ENCODE measurements at regions not wholly inside any gene's neighbourhood (a gene's known extent, or its start where the extent isn't known, plus 50 kb on each side); places are given as distances from the start of the nearest gene placed in this dataset.

GRCh38 chr16:66290431-66290830, 76.1 kb upstream of the CDH5 start:
- H3K4me1 ChIP-seq (ENCODE audit: control insufficient read depth, insufficient read depth, low read length), result no peaks in the 10 kb centered on the region
- no CpG with 5 or more reads among the region's 4 CpGs for WGBS (ENCODE audit: insufficient coverage, low lambda C conversion rate)
- H3K27ac ChIP-seq (ENCODE audit: low read length), result no peak overlapping the region
- no peak overlapping the region for H3K4me3 ChIP-seq (ENCODE audit: low read length)
- no peaks in the 10 kb centered on the region for H3K36me3 ChIP-seq (ENCODE audit: control insufficient read depth, insufficient read depth, low read length)
- H3K27me3 ChIP-seq (ENCODE audit: control insufficient read depth, insufficient read depth, low read length), result no peaks in the 10 kb centered on the region
- no peak for DNase-seq
- H3K9me3 ChIP-seq (ENCODE audit: control insufficient read depth, low read depth, low read length), result no peaks in the 10 kb centered on the region

DNA sequence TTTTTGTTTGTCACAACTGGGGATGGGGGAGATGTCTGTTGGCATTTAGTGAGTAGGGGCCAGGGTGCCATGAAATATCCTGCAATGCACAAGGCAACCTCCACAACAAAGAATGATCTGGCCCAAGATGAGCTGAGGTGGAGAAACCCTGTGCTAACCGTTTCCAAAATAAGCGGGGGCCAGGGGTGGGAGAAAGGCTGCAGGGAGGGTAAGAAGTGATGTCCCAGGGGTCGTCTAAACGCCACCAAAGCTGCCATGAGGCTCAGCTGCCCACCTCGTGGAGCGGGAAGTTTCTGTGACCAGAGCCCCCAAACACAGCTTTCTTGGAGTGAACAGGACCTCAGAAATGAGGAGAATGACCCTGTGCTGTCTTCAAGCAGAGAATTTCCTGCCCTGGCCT, 76.5 kb upstream of the CDH5 start:
- WGBS (ENCODE audit: insufficient coverage, low lambda C conversion rate), result no CpG with 5 or more reads among the region's 6 CpGs
- no peaks in the 10 kb centered on the region for H3K36me3 ChIP-seq (ENCODE audit: control insufficient read depth, insufficient read depth, low read length)
- DNase-seq, result no peak
- no peaks in the 10 kb centered on the region for H3K9me3 ChIP-seq (ENCODE audit: control insufficient read depth, low read depth, low read length)
- H3K4me3 ChIP-seq (ENCODE audit: low read length), result no peak overlapping the region
- H3K27me3 ChIP-seq (ENCODE audit: control insufficient read depth, insufficient read depth, low read length), result no peaks in the 10 kb centered on the region
- no peaks in the 10 kb centered on the region for H3K4me1 ChIP-seq (ENCODE audit: control insufficient read depth, insufficient read depth, low read length)
- H3K27ac ChIP-seq (ENCODE audit: low read length), result no peak overlapping the region

GRCh38 chr16:66289051-66289680, 77.3 kb upstream of the CDH5 start:
- no peak overlapping the region for H3K4me3 ChIP-seq (ENCODE audit: low read length)
- H3K27me3 ChIP-seq (ENCODE audit: control insufficient read depth, insufficient read depth, low read length), result no peaks in the 10 kb centered on the region
- H3K4me1 ChIP-seq (ENCODE audit: control insufficient read depth, insufficient read depth, low read length), result no peaks in the 10 kb centered on the region
- H3K9me3 ChIP-seq (ENCODE audit: control insufficient read depth, low read depth, low read length), result no peaks in the 10 kb centered on the region
- H3K36me3 ChIP-seq (ENCODE audit: control insufficient read depth, insufficient read depth, low read length), result no peaks in the 10 kb centered on the region
- DNase-seq, result no peak
- H3K27ac ChIP-seq (ENCODE audit: low read length), result no peak overlapping the region
- no CpG with 5 or more reads among the region's 15 CpGs for WGBS (ENCODE audit: insufficient coverage, low lambda C conversion rate)

DNA sequence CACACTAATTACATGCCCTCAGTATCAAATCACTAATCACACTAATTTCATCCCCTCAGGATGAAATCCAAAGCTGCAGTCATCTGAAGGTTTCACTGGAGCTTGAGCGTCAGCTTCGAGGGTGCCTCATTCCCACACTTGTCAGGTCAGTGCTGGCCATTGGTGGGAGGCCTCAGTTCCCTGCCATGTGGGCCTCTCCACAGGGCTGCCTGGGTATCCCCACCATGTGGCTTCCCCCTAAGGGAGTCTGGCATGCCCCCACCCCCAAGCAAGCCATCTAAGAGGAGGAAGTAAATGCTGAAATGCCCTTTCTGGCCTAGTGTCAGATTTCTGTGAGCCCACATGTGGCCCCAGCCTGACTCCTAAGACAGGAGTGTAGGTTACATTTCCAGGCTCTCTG, 78.6 kb upstream of the CDH5 start:
- no peaks in the 10 kb centered on the region for H3K9me3 ChIP-seq (ENCODE audit: control insufficient read depth, low read depth, low read length)
- no peaks in the 10 kb centered on the region for H3K36me3 ChIP-seq (ENCODE audit: control insufficient read depth, insufficient read depth, low read length)
- no peaks in the 10 kb centered on the region for H3K4me1 ChIP-seq (ENCODE audit: control insufficient read depth, insufficient read depth, low read length)
- H3K4me3 ChIP-seq (ENCODE audit: low read length), result no peak overlapping the region
- no peak overlapping the region for H3K27ac ChIP-seq (ENCODE audit: low read length)
- no CpG with 5 or more reads among the region's 2 CpGs for WGBS (ENCODE audit: insufficient coverage, low lambda C conversion rate)
- no peak for DNase-seq
- H3K27me3 ChIP-seq (ENCODE audit: control insufficient read depth, insufficient read depth, low read length), result no peaks in the 10 kb centered on the region

DNA sequence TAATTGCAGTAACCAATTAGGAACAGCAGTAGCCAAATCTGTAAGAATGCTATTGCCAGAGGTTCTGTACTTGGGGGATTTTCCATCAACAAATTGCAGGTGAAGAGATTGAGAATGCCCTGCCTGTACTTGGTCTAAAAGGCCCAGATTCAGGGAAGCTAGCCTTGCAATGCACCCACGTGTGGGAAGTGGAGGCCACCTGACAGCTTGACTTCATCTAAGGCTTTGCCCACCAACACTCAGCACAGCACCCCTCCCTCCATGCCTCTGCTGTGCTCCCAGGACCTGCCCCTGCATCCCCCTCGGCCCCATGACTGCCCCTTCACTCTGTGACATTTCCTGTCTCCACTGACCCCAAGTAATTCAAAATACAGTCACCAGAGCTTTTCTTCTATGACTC, 79.1 kb upstream of the CDH5 start:
- no CpG with 5 or more reads among the region's 2 CpGs for WGBS (ENCODE audit: insufficient coverage, low lambda C conversion rate)
- Histone ChIP-seq H3K27me3 (ENCODE audit: control insufficient read depth, insufficient read depth, low read length) (no peaks in the 10 kb centered on the region), H3K4me3 (ENCODE audit: low read length) (no peak overlapping the region), H3K27ac (ENCODE audit: low read length) (no peak overlapping the region), H3K9me3 (ENCODE audit: control insufficient read depth, low read depth, low read length) (no peaks in the 10 kb centered on the region), H3K36me3 (ENCODE audit: control insufficient read depth, insufficient read depth, low read length) (no peaks in the 10 kb centered on the region), H3K4me1 (ENCODE audit: control insufficient read depth, insufficient read depth, low read length) (no peaks in the 10 kb centered on the region)
- DNase-seq, result no peak

GRCh38 chr16:66286527-66286926, 80.0 kb upstream of the CDH5 start:
- Histone ChIP-seq H3K4me3 (ENCODE audit: low read length) (no peak overlapping the region), H3K27ac (ENCODE audit: low read length) (no peak overlapping the region), H3K36me3 (ENCODE audit: control insufficient read depth, insufficient read depth, low read length) (no peaks in the 10 kb centered on the region), H3K27me3 (ENCODE audit: control insufficient read depth, insufficient read depth, low read length) (no peaks in the 10 kb centered on the region), H3K4me1 (ENCODE audit: control insufficient read depth, insufficient read depth, low read length) (no peaks in the 10 kb centered on the region), H3K9me3 (ENCODE audit: control insufficient read depth, low read depth, low read length) (no peaks in the 10 kb centered on the region)
- WGBS (ENCODE audit: insufficient coverage, low lambda C conversion rate), result no CpG with 5 or more reads among the region's 9 CpGs
- DNase-seq, result no peak

DNA sequence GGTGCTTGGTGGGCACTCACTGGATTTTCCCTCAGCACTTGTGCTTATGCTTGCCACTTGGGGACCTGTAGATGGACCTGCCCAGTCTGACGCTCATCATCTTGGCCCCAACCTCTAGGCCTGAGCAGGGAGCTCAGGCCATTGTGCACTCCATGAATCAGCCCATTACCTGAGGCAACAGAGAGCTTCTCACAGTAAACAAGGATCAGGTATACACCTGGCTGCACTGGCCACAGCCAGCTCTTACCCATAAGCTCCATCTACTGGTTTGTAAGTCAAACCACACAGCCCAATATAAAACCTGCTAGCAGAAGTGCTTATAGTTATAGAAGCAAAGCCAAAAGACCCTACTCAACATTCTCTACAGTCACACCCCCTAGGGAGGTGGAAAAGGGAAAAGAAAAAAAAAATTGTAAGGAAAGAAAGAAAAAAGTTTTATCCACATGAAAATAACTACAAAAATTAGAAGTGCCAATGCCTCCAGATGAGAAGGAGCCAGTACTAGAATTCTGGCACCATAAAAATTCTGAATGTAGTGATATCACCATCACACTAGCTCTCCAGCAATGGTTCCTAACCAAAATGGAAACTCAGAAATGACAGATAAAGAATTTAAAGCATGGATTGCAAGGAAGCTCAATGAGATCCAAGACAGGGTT, 87.8 kb upstream of the CDH5 start:
- Histone ChIP-seq H3K27ac (ENCODE audit: low read length) (no peak overlapping the region), H3K4me3 (ENCODE audit: low read length) (no peak overlapping the region), H3K4me1 (ENCODE audit: control insufficient read depth, insufficient read depth, low read length) (no peaks in the 10 kb centered on the region), H3K9me3 (ENCODE audit: control insufficient read depth, low read depth, low read length) (peaks cover 3% of the 10 kb centered on the region), H3K36me3 (ENCODE audit: control insufficient read depth, insufficient read depth, low read length) (no peaks in the 10 kb centered on the region), H3K27me3 (ENCODE audit: control insufficient read depth, insufficient read depth, low read length) (no peaks in the 10 kb centered on the region)
- no CpG with 5 or more reads among the region's 1 CpG for WGBS (ENCODE audit: insufficient coverage, low lambda C conversion rate)
- DNase-seq, result no peak

DNA sequence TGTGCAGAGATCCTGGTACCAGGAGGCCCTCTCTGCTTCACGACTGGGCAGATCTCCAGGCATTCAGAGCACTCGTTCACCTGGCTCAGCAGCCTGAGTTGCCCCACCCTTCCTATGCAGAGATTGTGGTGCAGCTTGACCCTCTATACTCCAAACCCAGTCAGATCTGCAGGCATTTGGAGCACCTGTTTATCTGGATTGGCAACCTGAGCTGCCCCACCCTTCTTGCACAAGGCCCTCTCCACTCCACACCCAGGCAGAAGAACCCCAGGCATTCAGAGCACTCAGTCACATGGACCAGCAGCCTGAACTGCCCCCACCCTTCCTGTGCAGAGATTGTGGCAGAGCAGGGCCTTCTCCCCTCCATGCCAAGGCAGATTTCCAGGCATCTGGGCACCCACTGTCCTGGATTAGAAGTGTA, 88.4 kb upstream of the CDH5 start:
- H3K4me3 ChIP-seq (ENCODE audit: low read length), result no peak overlapping the region
- DNase-seq, result no peak
- no peaks in the 10 kb centered on the region for H3K4me1 ChIP-seq (ENCODE audit: control insufficient read depth, insufficient read depth, low read length)
- H3K27me3 ChIP-seq (ENCODE audit: control insufficient read depth, insufficient read depth, low read length), result no peaks in the 10 kb centered on the region
- no CpG with 5 or more reads among the region's 2 CpGs for WGBS (ENCODE audit: insufficient coverage, low lambda C conversion rate)
- H3K36me3 ChIP-seq (ENCODE audit: control insufficient read depth, insufficient read depth, low read length), result no peaks in the 10 kb centered on the region
- peaks cover 3% of the 10 kb centered on the region for H3K9me3 ChIP-seq (ENCODE audit: control insufficient read depth, low read depth, low read length)
- no peak overlapping the region for H3K27ac ChIP-seq (ENCODE audit: low read length)

DNA sequence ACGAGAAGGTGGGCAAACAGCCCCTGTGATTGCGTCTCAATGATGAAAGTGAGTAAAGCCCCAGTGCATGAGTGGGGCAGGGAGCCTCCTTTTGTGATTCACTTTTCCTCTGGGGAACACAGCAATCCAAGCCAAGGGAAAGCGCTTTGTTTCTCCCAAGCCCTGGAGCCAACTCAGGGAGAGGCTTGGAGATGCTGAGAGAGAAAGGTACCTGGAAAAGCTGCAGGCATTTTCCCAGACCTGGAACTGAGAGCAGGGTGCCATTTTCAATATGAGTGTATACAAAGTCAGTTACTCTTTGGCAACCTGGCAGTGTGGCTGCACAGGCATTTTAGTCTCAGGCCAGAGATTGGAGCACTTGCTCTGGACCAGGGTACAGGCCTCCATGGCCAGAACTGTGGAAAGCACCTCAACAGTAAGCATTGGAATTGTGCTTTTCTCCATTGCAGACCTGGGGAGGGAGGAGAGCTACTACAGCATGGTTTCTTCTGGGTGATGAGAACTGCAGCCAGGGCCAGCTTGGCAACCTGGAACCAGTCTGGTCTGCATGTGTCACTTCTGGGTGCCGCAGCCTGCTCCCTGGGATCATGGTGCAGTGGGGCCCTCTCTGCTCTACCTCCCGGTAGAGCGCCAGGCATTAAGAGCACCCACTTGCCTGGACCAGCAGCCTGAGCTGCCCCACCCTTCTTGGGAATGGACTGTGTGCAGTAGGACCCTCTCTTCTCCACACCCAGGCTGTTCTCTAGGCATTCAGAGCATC, 89.0 kb upstream of the CDH5 start:
- Histone ChIP-seq H3K4me3 (ENCODE audit: low read length) (no peak overlapping the region), H3K36me3 (ENCODE audit: control insufficient read depth, insufficient read depth, low read length) (no peaks in the 10 kb centered on the region), H3K27ac (ENCODE audit: low read length) (no peak overlapping the region), H3K4me1 (ENCODE audit: control insufficient read depth, insufficient read depth, low read length) (no peaks in the 10 kb centered on the region), H3K9me3 (ENCODE audit: control insufficient read depth, low read depth, low read length) (peaks cover 3% of the 10 kb centered on the region), H3K27me3 (ENCODE audit: control insufficient read depth, insufficient read depth, low read length) (no peaks in the 10 kb centered on the region)
- 57% methylated on average over 1 of the region's 6 CpGs for WGBS (ENCODE audit: insufficient coverage, low lambda C conversion rate)
- no peak for DNase-seq

GRCh38 chr16:66275775-66276428, 90.6 kb upstream of the CDH5 start:
- no peak overlapping the region for H3K27ac ChIP-seq (ENCODE audit: low read length)
- WGBS (ENCODE audit: insufficient coverage, low lambda C conversion rate), result 35% methylated on average over 4 of the region's 6 CpGs
- H3K9me3 ChIP-seq (ENCODE audit: control insufficient read depth, low read depth, low read length), result peaks cover 3% of the 10 kb centered on the region
- no peak for DNase-seq
- H3K36me3 ChIP-seq (ENCODE audit: control insufficient read depth, insufficient read depth, low read length), result no peaks in the 10 kb centered on the region
- no peak overlapping the region for H3K4me3 ChIP-seq (ENCODE audit: low read length)
- no peaks in the 10 kb centered on the region for H3K4me1 ChIP-seq (ENCODE audit: control insufficient read depth, insufficient read depth, low read length)
- H3K27me3 ChIP-seq (ENCODE audit: control insufficient read depth, insufficient read depth, low read length), result peaks cover 9% of the 10 kb centered on the region

Data from large intestine (tissue), 3 donors.